ENCODE measurements at regions not wholly inside any gene's neighbourhood (a gene's known extent, or its start where the extent isn't known, plus 50 kb on each side); places are given as distances from the start of the nearest gene placed in this dataset.

DNA sequence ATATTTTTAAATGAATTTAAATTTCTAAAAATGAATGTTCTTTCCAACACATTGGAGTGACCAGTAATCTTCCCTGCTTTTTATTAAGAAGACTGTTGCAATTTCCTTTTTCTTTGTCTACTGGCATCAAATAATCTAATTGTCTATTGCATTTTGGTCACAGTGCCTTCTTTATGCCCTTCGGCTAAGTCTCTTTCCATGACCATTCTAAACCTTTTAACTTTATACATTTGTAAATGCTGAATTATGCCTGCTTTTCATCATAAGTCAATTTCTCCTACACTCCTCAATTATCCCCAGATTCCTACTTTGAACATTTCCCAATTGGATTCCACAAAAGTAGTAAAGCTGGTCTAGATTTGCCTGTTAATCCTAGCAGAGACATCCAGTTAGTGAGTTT, 69.1 kb upstream of the HSF2 start:
- POLR2A ChIA-PET, result no interaction called here
- no peak for DNase-seq (ENCODE audit: extremely low spot score)
- CTCF ChIA-PET, result no interaction called here
- TF ChIP-seq, protein P1, sequence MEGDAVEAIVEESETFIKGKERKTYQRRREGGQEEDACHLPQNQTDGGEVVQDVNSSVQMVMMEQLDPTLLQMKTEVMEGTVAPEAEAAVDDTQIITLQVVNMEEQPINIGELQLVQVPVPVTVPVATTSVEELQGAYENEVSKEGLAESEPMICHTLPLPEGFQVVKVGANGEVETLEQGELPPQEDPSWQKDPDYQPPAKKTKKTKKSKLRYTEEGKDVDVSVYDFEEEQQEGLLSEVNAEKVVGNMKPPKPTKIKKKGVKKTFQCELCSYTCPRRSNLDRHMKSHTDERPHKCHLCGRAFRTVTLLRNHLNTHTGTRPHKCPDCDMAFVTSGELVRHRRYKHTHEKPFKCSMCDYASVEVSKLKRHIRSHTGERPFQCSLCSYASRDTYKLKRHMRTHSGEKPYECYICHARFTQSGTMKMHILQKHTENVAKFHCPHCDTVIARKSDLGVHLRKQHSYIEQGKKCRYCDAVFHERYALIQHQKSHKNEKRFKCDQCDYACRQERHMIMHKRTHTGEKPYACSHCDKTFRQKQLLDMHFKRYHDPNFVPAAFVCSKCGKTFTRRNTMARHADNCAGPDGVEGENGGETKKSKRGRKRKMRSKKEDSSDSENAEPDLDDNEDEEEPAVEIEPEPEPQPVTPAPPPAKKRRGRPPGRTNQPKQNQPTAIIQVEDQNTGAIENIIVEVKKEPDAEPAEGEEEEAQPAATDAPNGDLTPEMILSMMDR (IDR thresholded peaks at IDR 0.05; ENCODE audit: control extremely low read depth, extremely low read depth, low read depth, missing control alignments), result no peak

DNA sequence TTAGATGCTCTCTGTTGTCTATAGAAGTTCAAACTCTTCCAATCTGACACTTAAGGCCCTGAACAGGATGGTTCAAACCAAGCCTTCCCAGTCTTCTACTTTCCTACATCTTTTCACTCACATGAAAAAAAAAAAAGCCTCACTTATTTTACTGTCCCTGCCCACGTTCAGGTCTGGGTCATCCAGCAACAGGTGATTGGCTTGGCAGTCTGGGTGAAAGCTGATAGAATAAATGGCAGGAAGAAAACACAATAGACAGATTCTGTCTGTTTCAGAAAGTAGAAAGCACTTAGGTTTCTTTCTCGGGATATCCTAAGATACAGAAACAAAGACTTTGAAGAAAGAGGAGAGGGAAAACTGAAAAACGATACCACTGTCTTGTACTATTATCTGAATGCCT, 61.8 kb upstream of the HSF2 start:
- TF ChIP-seq, protein P1 (IDR thresholded peaks at IDR 0.05; ENCODE audit: control extremely low read depth, extremely low read depth, low read depth, missing control alignments), result no peak

DNA sequence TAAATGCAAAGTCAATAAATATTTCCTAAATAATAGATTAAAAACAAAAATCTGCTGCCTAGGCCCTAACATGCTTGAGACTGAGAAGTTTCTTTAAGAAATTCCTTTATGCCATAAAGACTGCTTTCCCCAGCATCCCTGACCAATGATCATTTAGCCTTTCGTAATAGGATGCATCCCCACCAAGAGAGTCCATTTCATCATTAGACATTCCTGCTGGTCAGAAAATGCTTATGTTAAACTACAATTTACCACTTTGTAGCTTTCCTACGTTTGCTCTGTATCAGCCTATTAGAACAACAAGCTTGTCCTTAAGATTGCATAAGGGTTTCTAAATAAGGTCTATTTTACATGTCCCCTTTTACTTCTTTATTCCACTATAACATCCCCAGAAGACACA, 59.8 kb upstream of the HSF2 start:
- TF ChIP-seq, protein P1 (IDR thresholded peaks at IDR 0.05; ENCODE audit: control extremely low read depth, extremely low read depth, low read depth, missing control alignments), result no peak
- no peak for DNase-seq (ENCODE audit: extremely low spot score)
- ChIA-PET CTCF (interaction anchor here (0.9 kb wide), 1 partner anchor 8 kb away, joined by 3 read pairs; no protein-coding TSS in a partner anchor), POLR2A (no interaction called here)

More for the DNA sequence above, 61.8 kb upstream of the HSF2 start:
- DNase-seq (ENCODE audit: extremely low spot score), result no peak
- ChIA-PET CTCF (no interaction called here), POLR2A (no interaction called here)

DNA sequence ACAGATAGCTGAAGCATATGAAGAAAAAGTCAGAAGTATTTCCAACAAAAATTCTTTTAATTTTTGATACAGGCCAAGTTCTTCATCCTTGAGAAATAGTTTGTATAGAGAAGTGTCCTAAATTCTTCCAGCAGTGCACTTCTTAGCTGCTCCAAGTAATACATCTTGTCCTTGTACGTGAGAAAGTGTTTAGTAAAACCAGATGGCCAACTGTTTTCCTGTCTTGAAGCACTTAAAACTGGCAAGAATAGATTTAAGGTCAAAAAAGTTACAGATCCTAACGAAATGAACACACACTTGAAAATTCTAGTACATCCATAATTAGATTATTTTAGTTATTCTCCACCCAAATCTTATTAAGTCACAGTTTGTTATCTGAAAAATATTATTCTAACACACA, 52.2 kb upstream of the HSF2 start:
- CTCF ChIA-PET, result interaction anchor here (1.2 kb wide), 1 partner anchor 8 kb away, joined by 3 read pairs; no protein-coding TSS in a partner anchor
- POLR2A ChIA-PET, result no interaction called here
- TF ChIP-seq, protein P1 (IDR thresholded peaks at IDR 0.05; ENCODE audit: control extremely low read depth, extremely low read depth, low read depth, missing control alignments), result no peak
- DNase-seq (ENCODE audit: extremely low spot score), result no peak

DNA sequence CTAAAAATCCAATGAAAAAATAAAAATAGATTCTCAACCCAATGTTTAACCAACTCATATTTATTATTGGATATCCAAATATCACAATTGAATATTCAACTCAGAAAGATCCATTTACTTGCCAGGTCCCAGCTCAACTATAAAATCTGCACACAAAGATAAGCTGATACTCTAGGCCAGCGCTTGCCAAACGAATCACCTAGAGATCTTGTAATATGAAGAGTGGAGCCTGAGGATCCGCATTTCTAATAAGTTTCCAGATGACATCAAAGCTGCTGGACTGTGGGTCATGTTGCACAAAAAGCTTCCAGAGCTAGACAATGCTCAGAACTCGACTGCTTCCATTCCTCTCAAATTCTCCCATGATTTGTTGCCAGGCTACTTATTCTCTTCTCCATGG, 51.7 kb upstream of the HSF2 start:
- ChIA-PET POLR2A (no interaction called here), CTCF (interaction anchor here (1.2 kb wide), 1 partner anchor 8 kb away, joined by 3 read pairs; no protein-coding TSS in a partner anchor)
- DNase-seq (ENCODE audit: extremely low spot score), result no peak
- TF ChIP-seq, protein P1 (IDR thresholded peaks at IDR 0.05; ENCODE audit: control extremely low read depth, extremely low read depth, low read depth, missing control alignments), result no peak
